ENCODE measurements at regions not wholly inside any gene's neighbourhood (a gene's known extent, or its start where the extent isn't known, plus 50 kb on each side); places are given as distances from the start of the nearest gene placed in this dataset.
"Not testable (repeated sequence)": the region's sequence is repeated elsewhere in the genome, so short reads cannot be mapped to it uniquely, and the experiment has no call there.

DNA sequence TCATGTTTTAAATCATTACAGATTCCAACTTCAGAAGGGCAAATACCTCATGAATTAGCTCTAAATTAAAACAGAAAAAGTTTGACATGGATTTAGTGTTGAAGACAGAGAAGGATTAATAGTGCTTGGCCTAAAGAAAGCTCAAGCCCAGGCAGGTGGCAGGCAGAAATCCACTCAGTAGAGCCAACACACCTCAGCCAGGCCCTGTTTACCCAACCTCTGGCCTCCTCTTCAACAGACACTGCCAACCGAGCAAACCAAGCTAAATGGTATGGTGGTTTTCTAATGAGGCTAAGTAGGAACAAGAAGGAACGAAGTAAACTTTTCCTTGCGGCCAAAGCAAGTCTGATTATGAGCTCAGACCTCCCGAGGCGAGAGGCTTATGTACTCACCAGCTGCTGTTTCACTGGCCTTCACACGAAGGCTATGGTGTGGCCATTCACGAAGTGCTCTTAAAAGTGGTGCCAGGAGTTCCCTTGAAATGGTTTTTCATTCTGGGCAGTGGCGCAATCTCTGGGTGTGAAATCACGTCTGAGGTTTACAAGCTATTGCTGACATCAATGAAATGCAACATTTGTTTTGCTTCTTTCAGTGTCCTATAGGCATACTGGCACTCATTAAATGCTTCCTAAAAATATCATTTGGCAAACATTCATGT lies 124.1 kb upstream of the LGR5 start:
- no peak for FAIRE-seq
- DNase-seq (ENCODE audit: insufficient read length, low spot score) = no peak
- no peak for TF ChIP-seq POLR2A (IDR thresholded peaks at IDR 0.05; ENCODE audit: low read depth, low read length)

DNA sequence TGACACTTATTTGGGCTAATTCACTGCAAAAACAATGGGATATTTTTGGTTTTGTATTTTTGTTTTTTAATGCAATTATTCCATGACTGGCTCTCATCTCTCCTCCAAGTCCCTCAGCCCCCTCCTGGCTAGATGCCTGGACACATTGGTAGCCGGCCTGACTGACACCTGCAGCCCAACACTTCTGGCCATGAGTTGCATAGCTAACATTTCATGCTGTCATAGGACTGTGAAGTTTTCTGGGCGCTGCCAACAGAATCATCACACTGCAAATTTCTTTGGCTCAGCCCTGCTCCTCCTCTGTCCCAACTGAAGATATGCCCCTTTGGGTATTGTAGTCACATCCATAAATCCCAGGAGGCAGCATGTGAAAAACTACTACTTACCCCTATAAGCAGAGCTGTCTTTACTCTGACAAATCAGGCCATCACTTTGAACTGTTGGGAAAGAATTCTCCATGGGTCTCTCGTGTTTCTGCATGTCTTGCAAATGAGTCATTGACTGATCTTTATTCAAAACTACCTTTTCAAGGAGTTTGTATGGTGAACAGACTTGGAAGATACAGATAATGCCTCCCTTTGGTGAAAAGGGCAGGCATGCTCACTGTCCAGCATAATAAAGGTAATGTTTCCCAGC lies 126.7 kb upstream of the LGR5 start:
- no peak for FAIRE-seq

DNA sequence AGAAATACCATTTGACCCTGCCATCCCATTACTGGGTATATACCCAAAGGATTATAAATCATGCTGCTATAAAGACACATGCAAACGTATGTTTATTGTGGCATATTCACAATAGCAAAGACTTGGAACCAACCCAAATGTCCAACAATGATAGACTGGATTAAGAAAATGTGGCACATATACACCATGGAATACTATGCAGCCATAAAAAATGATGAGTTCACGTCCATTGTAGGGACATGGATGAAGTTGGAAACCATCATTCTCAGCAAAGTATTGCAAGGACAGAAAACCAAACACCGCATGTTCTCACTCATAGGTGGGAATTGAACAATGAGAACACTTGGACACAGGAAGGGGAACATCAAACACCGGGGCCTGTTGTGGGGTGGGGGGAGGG lies 128.0 kb upstream of the LGR5 start:
- not testable (repeated sequence) for DNase-seq (ENCODE audit: insufficient read length, low spot score); FAIRE-seq

More for the DNA sequence above, 126.7 kb upstream of the LGR5 start:
- no peak for DNase-seq (ENCODE audit: insufficient read length, low spot score)
- no peak for TF ChIP-seq POLR2A (IDR thresholded peaks at IDR 0.05; ENCODE audit: low read depth, low read length)

DNA sequence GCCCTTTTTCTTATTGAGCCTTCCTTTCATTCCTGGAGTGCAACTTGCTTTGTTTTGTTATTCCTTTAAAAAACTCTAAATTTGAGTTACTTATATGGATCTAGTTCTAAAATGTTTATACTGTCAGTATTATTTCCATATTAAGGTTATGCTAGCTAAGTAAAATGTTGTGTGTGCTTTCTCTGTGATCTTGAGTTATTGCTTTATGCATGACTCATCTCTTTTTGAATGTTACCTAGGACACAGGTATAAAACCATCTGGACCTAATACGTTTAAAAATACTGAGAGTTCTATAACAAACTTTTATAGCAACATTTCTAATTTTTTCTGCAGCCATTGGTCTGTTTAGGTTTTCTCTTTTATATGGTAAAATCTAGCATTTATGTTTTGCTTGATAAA lies 132.8 kb upstream of the LGR5 start:
- DNase-seq (ENCODE audit: insufficient read length, low spot score) = no peak
- no peak for TF ChIP-seq POLR2A (IDR thresholded peaks at IDR 0.05; ENCODE audit: low read depth, low read length)
- FAIRE-seq = no peak

DNA sequence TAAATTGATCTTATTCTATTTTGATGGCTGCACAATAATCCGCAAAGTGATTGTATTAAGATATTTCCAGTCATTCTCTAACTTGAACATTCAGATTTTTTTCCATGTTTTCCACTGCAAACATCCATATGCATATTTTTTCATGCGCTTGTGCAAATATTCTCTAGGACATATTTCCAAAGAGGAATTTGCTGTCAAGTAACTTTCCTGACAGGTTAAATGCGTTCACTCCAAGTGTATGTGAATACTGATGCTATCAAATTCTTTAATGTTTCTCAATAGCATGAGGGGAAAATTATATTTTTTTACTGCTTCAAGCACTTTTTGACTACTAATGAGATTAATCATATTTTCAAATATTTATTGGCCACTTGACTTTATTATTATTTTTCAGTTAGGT lies 135.3 kb upstream of the LGR5 start:
- FAIRE-seq (no peak), DNase-seq (ENCODE audit: insufficient read length, low spot score) (no peak)
- no peak for TF ChIP-seq POLR2A (IDR thresholded peaks at IDR 0.05; ENCODE audit: low read depth, low read length)

DNA sequence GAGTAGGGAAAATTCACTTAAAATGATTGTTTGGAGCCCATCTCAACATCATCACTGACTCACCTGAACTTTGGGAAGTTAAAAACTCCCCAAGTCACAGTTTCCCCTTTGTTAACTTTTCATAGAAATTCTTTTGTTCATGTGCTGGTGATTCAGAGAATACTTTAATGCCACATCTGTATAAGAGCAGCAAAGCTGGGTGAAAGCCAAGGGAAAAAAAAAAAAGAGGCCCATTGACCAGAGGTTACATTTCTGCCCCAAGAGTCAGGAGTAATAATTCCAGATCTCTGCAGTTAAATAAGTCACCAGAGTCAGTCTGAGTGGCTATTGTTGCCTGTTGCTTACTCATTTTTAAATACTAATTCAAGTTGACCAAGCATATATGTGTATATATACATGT lies 136.4 kb upstream of the LGR5 start:
- TF ChIP-seq POLR2A (IDR thresholded peaks at IDR 0.05; ENCODE audit: low read depth, low read length) = no peak
- DNase-seq (ENCODE audit: insufficient read length, low spot score) (no peak), FAIRE-seq (no peak)

DNA sequence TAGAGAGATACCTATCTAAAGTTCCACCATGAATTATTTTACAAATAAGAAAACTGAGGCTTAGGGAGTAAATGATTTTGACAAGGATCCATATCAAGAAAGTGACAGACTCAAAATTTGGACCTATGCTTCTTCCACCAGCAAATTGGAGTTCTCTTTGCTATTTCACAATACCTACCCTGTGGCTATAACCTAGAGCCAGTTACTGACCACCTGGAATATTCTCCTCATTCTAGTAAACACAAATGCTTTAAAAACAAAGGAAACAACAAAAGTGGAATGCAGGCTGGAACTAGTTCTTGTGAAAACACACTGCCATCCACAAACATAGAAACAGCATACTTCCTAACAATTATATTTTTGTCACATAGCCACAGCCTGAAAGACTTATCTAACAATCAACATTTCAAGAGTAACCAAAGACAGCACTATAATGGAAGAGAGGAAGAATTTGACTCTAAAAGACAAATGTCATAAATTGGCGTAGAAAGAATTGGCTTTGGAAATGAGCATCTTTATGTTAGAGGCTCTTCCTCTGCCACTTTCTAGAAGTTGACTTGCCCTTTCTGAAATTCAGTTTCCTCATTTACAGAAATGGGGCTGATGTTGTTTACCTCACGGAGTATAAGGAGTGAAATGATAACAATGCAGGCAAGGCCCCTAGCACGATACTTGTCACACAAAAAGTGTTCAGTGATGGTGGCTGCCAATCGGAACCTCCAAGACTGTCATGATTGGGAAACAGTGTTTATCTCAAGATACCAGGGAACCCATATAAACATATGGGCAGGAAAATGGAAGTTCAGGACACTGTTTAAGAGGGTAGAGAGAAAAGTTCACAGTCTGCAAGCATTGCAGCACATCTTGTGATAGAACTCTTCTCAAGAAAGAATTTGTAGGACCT lies 138.6 kb upstream of the LGR5 start:
- DNase-seq (ENCODE audit: insufficient read length, low spot score) (no peak), FAIRE-seq (no peak)
- no peak for TF ChIP-seq POLR2A (IDR thresholded peaks at IDR 0.05; ENCODE audit: low read depth, low read length)

DNA sequence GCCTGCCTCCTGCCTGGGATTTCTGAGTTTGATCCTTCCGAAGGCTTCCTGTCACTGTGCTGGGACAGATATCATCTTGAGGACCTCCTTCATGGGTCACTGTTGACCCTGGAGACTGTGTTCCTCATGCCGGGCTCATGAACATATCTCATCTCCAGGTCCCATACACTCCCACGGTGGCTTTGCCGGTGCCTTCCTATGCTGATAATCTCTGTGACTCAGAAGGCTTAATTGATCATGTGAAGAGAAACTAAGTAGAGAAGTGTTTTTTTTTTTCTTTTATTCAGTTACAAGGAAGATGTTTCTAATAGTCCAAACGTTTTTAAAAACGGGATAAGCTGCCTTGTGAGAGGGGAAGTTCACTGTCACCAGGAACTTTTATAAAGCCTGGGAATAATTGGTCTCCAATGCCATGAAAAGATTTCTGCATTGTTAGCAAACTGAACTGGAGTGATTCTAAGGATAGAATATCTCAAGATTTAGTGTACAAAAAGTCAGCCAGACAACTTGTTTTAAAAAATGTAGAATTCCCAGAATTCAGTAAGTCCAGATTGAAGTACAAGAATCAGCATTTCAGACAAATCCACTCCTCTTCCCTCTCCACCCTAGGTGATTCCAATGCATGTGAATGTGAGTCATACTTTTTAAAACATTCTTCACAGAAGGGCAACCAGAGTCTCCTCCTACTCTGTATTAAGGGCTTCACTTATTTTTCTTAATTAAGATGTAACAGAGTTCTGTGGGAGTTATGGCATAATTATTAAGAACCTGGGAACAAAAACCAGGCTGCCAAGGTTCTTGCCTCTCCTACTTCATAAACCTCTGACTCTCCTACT lies 139.8 kb upstream of the LGR5 start:
- DNase-seq (ENCODE audit: insufficient read length, low spot score) (no peak), FAIRE-seq (no peak)
- no peak for TF ChIP-seq POLR2A (IDR thresholded peaks at IDR 0.05; ENCODE audit: low read depth, low read length)

DNA sequence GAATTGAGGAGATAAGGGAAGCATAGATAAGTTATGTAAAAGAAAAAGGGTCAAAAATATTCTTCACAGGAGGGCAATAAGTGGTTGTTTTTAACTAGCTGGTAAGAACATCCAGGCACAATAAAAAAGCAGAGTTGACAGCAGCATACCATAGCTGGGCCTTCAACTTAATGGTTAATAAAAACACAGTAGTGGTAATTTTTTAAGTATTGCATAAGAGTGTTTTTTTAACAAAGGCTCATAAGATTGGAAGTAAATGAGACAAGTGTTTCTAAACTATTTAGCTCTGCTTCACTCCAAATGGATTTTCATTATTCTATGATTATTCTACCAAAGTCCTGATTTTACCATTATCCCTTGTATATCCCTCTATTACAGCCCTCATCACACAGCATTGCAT lies 140.1 kb upstream of the TSPAN8 start:
- FAIRE-seq (no peak), DNase-seq (ENCODE audit: insufficient read length, low spot score) (no peak)
- no peak for TF ChIP-seq POLR2A (IDR thresholded peaks at IDR 0.05; ENCODE audit: low read depth, low read length)

DNA sequence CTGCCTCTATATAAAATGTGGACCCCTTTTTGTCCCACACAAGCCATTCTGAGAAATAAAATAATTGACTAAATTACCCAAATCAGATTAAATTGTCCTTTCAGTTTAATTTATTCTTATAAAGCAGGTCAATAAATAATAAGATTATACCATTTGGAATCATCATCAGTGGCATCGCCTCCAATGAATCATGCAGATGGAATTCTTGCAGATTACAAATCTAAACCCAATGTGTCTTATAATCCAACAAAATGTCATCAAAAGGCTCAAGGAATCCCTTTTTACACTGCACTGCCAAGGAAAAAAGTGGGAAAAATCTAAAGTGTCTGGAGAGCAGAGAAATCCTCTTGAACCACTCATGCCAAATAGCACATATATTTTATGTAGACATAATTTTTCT lies 138.2 kb upstream of the TSPAN8 start:
- TF ChIP-seq POLR2A (IDR thresholded peaks at IDR 0.05; ENCODE audit: low read depth, low read length) = no peak
- no peak for FAIRE-seq
- no peak for DNase-seq (ENCODE audit: insufficient read length, low spot score)

DNA sequence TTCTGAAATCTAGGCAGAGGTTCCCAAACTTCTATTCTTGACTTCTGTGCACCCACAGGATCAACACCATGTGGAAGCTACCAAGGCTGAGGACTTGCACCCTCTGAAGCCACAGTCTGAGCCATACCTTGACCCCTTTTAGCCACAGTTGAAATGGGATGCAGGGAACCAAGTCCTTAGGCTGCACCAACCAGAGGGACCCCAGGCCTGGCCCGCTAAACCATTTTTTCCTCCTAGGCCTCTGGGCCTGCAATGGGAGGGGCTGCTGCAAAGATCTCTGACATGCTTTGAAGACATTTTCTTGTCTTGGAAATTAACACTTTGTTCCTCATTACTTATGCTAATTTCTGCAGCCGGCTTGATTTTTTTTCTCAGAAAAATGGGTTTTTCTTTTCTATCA lies 133.9 kb upstream of the TSPAN8 start:
- FAIRE-seq (no peak), DNase-seq (ENCODE audit: insufficient read length, low spot score) (no peak)
- TF ChIP-seq POLR2A (IDR thresholded peaks at IDR 0.05; ENCODE audit: low read depth, low read length) = no peak

DNA sequence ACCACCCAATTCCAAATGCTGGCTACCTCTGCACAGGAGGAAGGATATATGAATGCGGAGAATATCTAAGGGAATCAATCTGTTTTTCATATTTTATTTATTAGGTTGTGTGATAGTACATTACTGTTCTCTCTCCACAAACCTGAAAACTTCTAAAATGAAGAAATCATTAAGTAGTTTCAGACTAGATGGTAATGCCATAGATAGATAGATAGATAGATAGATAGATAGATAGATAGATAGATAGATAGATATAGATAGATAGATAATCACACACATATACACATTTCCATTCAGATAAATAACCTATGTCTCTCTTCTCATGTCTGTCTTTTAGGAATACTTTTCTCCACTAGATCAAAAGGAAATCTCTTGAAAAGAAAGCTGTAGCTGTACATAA lies 126.1 kb upstream of the TSPAN8 start:
- no peak for DNase-seq (ENCODE audit: insufficient read length, low spot score)
- FAIRE-seq = no peak
- no peak for TF ChIP-seq POLR2A (IDR thresholded peaks at IDR 0.05; ENCODE audit: low read depth, low read length)

DNA sequence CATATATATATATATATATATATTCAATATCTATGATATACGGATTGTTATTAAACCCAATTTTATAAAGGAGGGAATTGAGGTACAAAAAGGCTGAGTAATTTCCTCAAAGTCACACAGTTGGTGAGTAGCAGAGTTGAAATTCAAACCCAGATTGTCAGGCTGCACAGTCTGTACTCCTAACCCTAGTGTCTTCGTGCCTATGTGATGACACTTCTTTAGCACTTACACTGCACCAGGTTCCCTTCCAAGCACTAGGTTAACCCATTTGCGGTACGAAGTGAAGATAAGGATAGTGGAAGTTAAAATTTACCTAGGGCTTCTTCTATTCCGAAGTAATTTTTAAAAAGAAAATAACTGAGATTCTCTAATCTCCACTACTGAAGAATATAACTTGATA lies 125.1 kb upstream of the TSPAN8 start:
- DNase-seq (ENCODE audit: insufficient read length, low spot score) = no peak
- no peak for FAIRE-seq
- TF ChIP-seq POLR2A (IDR thresholded peaks at IDR 0.05; ENCODE audit: low read depth, low read length) = no peak

DNA sequence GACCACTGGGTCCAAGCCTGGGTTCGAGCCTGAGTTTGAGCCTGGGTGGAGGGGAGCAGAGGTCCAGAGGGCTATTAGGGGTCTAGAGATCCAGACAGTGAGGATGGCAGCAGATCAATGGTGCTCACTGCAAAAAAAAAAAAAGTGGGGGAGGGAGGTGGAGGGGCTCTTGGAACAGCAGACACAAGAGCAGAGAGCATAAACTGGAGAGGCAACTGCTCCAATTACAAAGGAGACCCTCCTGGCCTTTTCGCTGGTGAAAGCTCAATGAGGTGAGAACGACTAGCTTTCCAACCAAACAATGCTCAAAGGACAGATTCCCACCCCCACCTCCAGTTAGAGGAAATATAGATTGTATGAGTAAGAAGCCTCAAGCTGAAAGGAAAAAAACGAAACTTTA lies 124.2 kb upstream of the TSPAN8 start:
- no peak for TF ChIP-seq POLR2A (IDR thresholded peaks at IDR 0.05; ENCODE audit: low read depth, low read length)
- FAIRE-seq = no peak
- DNase-seq (ENCODE audit: insufficient read length, low spot score) = no peak
